ENCODE measurements at regions not wholly inside any gene's neighbourhood (a gene's known extent, or its start where the extent isn't known, plus 50 kb on each side); places are given as distances from the start of the nearest gene placed in this dataset.

- no peak for DNase-seq
These were observed 72.8 kb upstream of the MC4R start for GRCh38 chr18:60445341-60445740.

DNA sequence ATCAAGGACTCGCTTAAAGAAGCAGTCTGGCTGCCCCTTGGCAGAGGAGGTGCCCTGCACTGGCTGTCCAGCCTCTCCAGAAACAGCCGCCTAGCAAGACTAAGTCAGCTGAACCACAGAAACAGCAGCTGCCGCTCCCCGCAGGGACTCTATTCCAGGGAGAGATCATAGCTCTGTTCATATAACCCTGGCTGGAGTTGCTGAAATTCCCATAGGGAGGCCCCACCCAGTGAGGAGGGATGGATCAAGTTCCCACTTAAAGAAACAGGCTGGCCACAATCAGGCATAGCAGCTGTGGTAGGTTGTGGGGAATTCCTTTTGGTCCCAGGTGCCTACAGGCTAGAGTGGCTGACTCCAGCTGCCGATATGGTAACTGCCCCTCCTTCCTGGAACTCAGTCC lies 74.2 kb upstream of the MC4R start:
- peak; percentile 43 to 74 (median 46) for DNase-seq

DNA sequence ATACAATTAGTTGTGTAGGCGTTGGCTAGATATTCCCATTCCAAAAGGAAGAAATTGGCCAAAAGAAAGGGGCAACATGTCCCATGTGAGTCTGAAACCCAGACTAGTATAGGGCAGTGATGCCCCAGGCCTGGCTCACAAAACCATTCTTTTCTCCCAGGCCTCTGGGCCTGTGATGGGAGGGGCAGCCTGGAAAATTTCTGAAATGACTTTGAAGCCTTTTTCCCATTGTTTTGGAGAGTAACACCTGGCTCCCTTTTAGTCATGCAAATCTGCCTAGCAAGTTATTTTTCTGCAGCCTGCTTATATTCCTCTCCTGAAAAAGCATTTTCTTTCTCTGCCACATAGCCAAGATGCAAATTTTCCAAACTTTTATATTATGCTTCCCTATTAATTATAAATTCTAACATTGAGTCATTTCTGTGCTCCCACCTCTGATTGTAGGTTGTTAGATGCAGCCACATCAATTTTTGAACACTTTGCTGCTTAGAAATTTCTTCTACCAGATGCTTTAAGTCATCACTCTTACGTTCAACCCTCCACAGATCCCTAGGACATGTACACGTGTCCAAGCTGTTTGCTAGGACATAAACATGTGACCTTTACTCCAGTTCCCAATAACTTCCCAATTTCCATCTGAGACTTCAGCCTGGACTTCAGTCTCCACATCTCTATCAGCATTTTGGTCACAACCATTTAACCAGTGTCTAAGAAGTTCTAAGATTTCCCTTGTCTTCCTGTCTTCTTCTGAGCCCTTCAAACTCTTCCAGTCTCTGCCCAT lies 76.1 kb upstream of the MC4R start:
- no peak for DNase-seq

DNA sequence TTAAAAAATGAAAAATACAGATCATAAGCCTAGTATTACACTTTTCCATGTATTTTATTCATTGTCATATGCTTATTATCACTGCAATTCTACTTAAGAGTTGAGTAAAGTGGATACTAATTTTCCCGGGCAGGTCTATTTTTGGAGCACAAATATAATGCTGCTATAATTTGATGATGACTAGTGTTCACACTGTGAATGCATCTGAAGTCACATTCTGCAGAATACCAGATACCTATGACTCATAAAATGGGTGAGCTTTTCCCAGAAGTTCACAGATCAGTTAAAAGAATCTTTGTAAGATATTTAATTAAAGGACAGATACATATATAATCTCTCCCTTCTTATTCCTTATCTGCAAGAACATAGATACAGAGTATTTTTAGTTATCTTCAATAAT lies 79.8 kb upstream of the MC4R start:
- peak in 1 of 3 donors; percentile 51 for DNase-seq

DNA sequence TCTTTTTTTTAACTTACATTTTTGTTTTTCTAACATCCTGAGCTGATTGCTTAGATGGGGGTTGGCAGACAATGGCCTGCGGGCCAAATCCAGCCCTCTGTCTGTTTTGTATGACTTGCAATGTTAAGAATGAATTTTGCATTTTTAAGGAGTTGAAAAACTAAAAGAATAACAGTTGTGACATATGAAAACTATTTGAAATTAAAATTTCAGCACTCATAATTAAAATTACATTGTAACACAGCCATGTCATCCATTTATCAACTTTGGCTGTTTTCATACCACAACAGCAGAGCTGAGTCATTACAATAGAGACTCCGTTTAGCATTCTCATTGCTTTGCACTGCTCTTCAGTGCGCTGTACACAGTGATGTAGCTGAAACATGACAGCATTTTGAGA lies 94.1 kb upstream of the MC4R start:
- peak in 1 of 3 donors; percentile 64 for DNase-seq

- no peak for DNase-seq
These were observed 97.0 kb upstream of the MC4R start for GRCh38 chr18:60469387-60470100.

GRCh38 chr18:60471652-60472051 lies 99.1 kb upstream of the MC4R start:
- DNase-seq = no peak

DNA sequence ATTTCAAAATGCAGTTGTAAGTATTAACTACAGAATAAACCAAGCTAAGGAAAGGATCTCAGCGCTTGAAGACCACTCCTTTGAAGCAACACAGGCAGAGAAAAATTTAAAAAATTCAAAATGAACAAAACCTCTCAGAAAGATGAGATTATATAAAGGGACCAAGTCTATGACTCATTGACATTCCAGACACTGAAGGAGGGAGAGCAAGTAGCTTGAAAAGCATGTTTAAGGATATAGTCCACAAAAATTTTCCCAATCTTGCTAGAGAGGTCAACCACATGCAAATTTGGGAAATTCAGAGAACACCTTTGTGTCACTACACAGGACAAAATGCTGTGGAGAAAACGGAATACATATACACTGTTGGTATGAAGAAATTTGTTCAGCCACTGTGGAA lies 112.6 kb upstream of the MC4R start:
- peak in 1 of 3 donors; percentile 25 for DNase-seq

GRCh38 chr18:60493066-60493465 lies 120.5 kb upstream of the MC4R start:
- no peak for DNase-seq

GRCh38 chr18:60499675-60500074 lies 127.1 kb upstream of the MC4R start:
- no peak for DNase-seq

- no peak for DNase-seq
These were observed 128.4 kb upstream of the MC4R start for GRCh38 chr18:60500960-60501359.

DNA sequence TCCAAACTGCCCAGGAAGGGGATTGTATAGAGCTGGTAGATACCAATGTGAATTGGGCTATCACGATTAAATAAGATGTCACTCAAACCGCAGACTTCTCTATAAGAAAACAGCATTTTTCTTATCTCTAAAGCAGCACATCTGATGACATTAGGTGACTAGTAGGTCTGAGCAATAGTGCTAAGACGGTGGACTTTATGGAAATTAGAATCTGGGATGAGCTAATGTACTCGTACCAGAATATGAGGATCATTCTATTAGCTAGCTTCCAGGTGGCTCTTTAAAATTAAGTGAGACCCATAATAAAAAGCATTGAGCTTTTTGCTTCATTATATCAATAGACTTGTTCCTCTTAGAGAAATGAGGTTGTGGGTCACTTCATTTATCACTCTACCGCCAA lies 130.0 kb upstream of the MC4R start:
- DNase-seq = no peak

DNA sequence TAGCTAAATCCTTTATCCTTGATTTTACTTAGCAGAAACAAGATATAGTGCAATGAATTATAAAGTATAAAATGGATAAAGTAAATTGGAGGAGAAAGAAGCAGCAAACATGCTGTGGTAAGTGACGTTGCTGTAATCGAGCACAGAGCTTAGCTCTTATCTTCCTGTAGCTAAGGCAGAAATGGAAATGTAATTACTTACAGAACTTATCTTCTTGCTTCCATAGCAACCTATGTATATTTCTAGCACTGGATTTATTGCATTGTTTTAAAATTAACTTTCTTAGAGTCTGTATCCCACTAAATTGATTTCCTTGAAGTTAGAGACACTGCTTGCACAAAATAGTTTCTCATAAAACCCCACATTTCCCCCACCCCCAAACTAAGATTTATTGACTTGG lies 130.6 kb upstream of the MC4R start:
- DNase-seq = no peak

DNA sequence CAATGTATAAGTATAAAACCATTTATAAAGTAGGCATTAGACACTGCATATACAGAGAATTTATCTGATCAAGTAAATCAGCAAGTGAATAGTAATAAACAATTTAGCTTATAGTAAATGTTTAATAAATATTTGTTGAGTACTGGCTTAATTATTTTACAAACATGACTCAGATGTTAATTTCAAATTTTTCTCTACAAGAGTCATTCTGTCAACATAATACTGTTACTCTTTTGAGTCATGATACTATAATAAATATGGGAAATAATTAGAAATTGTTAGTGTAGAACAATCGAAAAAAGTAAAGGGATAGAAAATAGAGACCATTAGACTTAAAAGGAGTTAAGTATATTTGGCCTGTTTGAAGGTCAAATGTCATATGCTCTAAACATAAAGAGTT lies 133.6 kb upstream of the MC4R start:
- no peak for DNase-seq

DNA sequence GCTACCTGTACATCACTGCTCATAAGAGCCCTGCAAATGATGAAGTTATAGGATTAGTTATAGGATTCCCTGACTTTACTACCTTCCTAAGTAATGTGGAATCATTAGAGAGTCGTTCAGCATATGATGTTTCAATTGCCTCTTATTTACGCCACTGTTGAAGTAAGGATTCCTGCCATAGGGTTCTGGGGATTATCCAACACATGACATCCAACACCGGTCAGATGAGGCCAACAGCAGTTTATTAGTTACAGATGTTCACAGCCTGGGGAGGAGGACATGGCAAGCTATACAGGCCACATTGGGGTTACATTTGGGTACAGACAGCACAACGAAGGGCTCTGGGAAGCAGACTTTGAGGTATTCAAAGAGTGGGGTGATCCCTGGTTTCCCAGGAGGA lies 134.1 kb upstream of the MC4R start:
- DNase-seq = peak; percentile 25 to 60 (median 29)

GRCh38 chr18:60508108-60508507 lies 135.5 kb upstream of the MC4R start:
- no peak for DNase-seq

- DNase-seq = peak in 1 of 3 donors; percentile 7
These were observed 162.0 kb upstream of the MC4R start for GRCh38 chr18:60534538-60534937.

GRCh38 chr18:60537074-60537473 lies 164.5 kb upstream of the MC4R start:
- DNase-seq = no peak

GRCh38 chr18:60538891-60539290 lies 166.3 kb upstream of the MC4R start:
- no peak for DNase-seq

DNA sequence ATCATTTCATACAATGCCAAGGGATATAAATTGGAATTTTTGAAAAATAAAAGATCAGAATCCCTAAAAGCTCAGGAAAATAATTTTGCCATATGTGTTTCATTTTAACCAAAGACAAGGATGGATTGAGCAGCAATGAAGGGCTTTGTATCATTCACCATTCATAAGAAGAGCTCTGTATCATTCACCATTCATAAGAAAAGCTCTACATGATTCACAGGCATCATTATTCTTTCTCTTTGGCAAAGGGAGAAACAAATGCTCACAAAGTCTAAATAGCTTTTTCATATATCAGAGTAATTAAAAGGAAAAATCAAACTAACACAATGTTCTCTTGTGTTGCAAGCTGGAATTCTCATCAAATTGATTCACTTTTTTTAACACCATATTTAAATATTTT lies 169.1 kb upstream of the MC4R start:
- DNase-seq = no peak

- DNase-seq = no peak
These were observed 171.1 kb upstream of the MC4R start for GRCh38 chr18:60543646-60544045.

DNA sequence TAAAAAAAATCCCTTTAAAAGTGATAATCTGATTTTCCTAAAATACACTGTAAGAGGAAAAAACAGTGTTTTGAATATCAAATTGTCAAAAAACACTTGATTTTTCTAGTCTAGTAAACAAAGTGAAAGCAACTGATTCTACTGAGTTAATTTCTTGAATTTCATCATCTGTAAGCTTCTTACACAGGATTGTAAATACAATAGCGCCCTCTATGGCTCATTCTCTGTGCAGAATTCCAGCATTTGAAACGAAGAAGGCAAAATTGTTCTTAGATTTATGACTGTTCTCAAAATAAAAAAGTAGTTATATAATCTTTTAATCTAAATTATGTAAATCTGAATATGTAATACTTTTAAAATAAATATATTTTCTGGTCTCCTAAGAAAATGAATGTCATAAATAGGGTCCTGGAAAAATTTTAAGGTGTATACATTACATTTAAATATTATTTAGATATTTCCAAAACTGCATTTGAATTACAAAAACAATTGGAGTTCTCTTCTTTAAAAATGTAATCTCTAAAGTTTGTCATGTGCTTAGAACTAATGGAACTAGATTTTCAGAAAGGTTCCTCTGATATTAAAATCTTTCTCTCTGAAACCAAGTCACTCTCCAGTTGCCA lies 176.9 kb upstream of the MC4R start:
- DNase-seq = peak; percentile 51 to 69 (median 51)

GRCh38 chr18:60552948-60553347 lies 180.4 kb upstream of the MC4R start:
- no peak for DNase-seq
